GM23338 (cell line): ENCODE measurements at regions not wholly inside any gene's neighbourhood (a gene's known extent, or its start where the extent isn't known, plus 50 kb on each side); places are given as distances from the start of the nearest gene placed in this dataset.

Source experiments
- ATAC-seq: fragments of 200-7000 bp; cut with Tn5 transposase; 3 replicates; pipeline ENCODE4 v1.9.1; 2020
- DNase-seq: peaks from one replicate; pipeline ENCODE4 v3.0.0-alpha.2; 2015; ENCODE audit warnings: low spot score
- H2AFZ ChIP-seq: fragments of 200-600 bp; sonication (generic); 2 replicates; pipeline ENCODE4 v1.8.0; 2016; ENCODE audit warnings: antibody characterized with exemption, mild to moderate bottlenecking, moderate library complexity
- H3F3A ChIP-seq: fragments of 200-600 bp; sonication (generic); replicated peaks from 2 replicates; pipeline ENCODE4 v1.8.0; 2017; ENCODE audit warnings: antibody characterized with exemption, mixed run types, low read depth
- H3K27ac ChIP-seq: fragments of 200-600 bp; sonication (generic); 2 replicates; pipeline ENCODE4 v1.6.1; 2016; ENCODE audit warnings: low read depth
- H3K27me3 ChIP-seq: fragments of 200-600 bp; sonication (generic); 2 replicates; pipeline ENCODE4 v1.8.0; 2016; ENCODE audit warnings: mild to moderate bottlenecking, mixed run types, moderate library complexity; ENCODE audit not compliant: insufficient read depth
- H3K36me3 ChIP-seq: fragments of 200-600 bp; sonication (generic); 2 replicates; pipeline ENCODE4 v1.8.0; 2016; ENCODE audit warnings: mild to moderate bottlenecking; ENCODE audit not compliant: insufficient read depth
- H3K4me1 ChIP-seq: fragments of 200-600 bp; sonication (generic); 2 replicates; pipeline ENCODE4 v1.8.0; 2016; ENCODE audit warnings: mild to moderate bottlenecking, moderate library complexity; ENCODE audit not compliant: insufficient read depth
- H3K4me2 ChIP-seq: fragments of 200-600 bp; sonication (generic); 2 replicates; pipeline ENCODE4 v1.7.1; 2017; ENCODE audit warnings: mixed run types
- H3K4me3 ChIP-seq: fragments of 200-600 bp; sonication (generic); 2 replicates; pipeline ENCODE4 v1.6.1; 2016; ENCODE audit warnings: mixed run types
- H3K79me2 ChIP-seq: fragments of 200-600 bp; sonication (generic); replicated peaks from 2 replicates; pipeline ENCODE4 v1.8.0; 2017; ENCODE audit warnings: mild to moderate bottlenecking; ENCODE audit not compliant: insufficient read depth
- H3K9me2 ChIP-seq: fragments of 200-600 bp; sonication (generic); 2 replicates; pipeline ENCODE4 v1.8.0; 2017; ENCODE audit not compliant: insufficient read depth
- H4K20me1 ChIP-seq: fragments of 200-600 bp; sonication (generic); replicated peaks from 2 replicates; pipeline ENCODE4 v1.8.0; 2017; ENCODE audit warnings: mild to moderate bottlenecking; ENCODE audit not compliant: insufficient read depth
- H3K27ac Mint-ChIP-seq: 2 replicates; pipeline ENCODE4 v1.8.0; 2020; ENCODE audit warnings: inconsistent platforms, mild to moderate bottlenecking, moderate library complexity, mixed read lengths
- H3K27me3 Mint-ChIP-seq: 3 replicates; pipeline ENCODE4 v1.8.0; 2022; ENCODE audit warnings: low read depth, mild to moderate bottlenecking, moderate library complexity, mixed read lengths, inconsistent platforms; ENCODE audit not compliant: insufficient read depth, poor library complexity
- H3K36me3 Mint-ChIP-seq: 3 replicates; pipeline ENCODE4 v1.8.0; 2021; ENCODE audit warnings: low read depth, mild to moderate bottlenecking, inconsistent platforms, moderate library complexity, mixed read lengths
- H3K4me1 Mint-ChIP-seq: 3 replicates; pipeline ENCODE4 v1.8.0; 2020; ENCODE audit warnings: mild to moderate bottlenecking, inconsistent platforms, mixed read lengths
- H3K4me3 Mint-ChIP-seq: 3 replicates; pipeline ENCODE4 v1.8.0; 2021; ENCODE audit warnings: moderate library complexity, mild to moderate bottlenecking, inconsistent platforms, mixed read lengths
- H3K9me3 Mint-ChIP-seq: 3 replicates; pipeline ENCODE4 v1.8.0; 2020; ENCODE audit warnings: moderate library complexity, mild to moderate bottlenecking, inconsistent platforms, mixed read lengths
- EZH2 ChIP-seq: fragments of 200-600 bp; sonication (generic); IDR thresholded peaks from one replicate; pipeline ENCODE4 v1.8.0; 2017; ENCODE audit warnings: antibody characterized with exemption, mild to moderate bottlenecking, low read depth; ENCODE audit not compliant: unreplicated experiment
- NANOG ChIP-seq: IDR thresholded peaks from 2 replicates; pipeline ENCODE4 v1.6.1; 2016; ENCODE audit warnings: antibody characterized with exemption, borderline replicate concordance
- POLR2AphosphoS5 ChIP-seq: IDR thresholded peaks from 2 replicates; pipeline ENCODE4 v1.6.1; 2016; ENCODE audit warnings: antibody characterized with exemption, low read depth
- REST ChIP-seq: IDR thresholded peaks from one replicate; pipeline ENCODE4 v1.6.1; 2018; ENCODE audit warnings: antibody characterized with exemption; ENCODE audit not compliant: unreplicated experiment
- STAT1 ChIP-seq: IDR thresholded peaks from one replicate; pipeline ENCODE4 v1.6.1; 2016; ENCODE audit warnings: antibody characterized with exemption; ENCODE audit not compliant: unreplicated experiment
- ZNF114 ChIP-seq: fragments of 250-450 bp; sonication (Bioruptor Pico); IDR thresholded peaks from 2 replicates; pipeline ENCODE4 v1.5.0; 2020; ENCODE audit warnings: mild to moderate bottlenecking, moderate library complexity
- TF ChIP-seq, protein P1 (sequence below): IDR thresholded peaks from 2 replicates; pipeline ENCODE4 v1.6.1; 2016; ENCODE audit warnings: antibody characterized with exemption

- no peak for DNase-seq
Measured at GRCh38 chr20:58598211-58599015, 52.7 kb upstream of the STX16 start.

GRCh38 chr20:58597249-58597891 lies 53.7 kb upstream of the STX16 start:
- H3K4me2 ChIP-seq = no peak overlapping the region
- peaks cover 9% of the 10 kb centered on the region for H3K27me3 Mint-ChIP-seq
- no peaks in the 10 kb centered on the region for H3K9me3 Mint-ChIP-seq
- no peaks in the 10 kb centered on the region for H3K36me3 Mint-ChIP-seq
- H3K27ac Mint-ChIP-seq = no peak overlapping the region
- H3K4me3 ChIP-seq = no peak overlapping the region
- no peak overlapping the region for H3K27ac ChIP-seq
- H3K4me1 ChIP-seq = no peaks in the 10 kb centered on the region
- DNase-seq (no peak), ATAC-seq (no peak)
- no peaks in the 10 kb centered on the region for H3K79me2 ChIP-seq
- H3K4me3 Mint-ChIP-seq = no peak overlapping the region
- no peak overlapping the region for H2AFZ ChIP-seq
- H3K27me3 ChIP-seq = no peaks in the 10 kb centered on the region
- no peaks in the 10 kb centered on the region for H3K36me3 ChIP-seq
- no peaks in the 10 kb centered on the region for H3K9me2 ChIP-seq
- H3K4me1 Mint-ChIP-seq = peaks cover 4% of the 10 kb centered on the region; the same call in 2 of the 3 replicates
- no peaks in the 10 kb centered on the region for H4K20me1 ChIP-seq
- no peaks in the 10 kb centered on the region for H3F3A ChIP-seq
- TF ChIP-seq EZH2 (no peak), NANOG (no peak), REST (no peak), STAT1 (no peak), ZNF114 (CRISPR knock-in tag) (no peak), POLR2AphosphoS5 (no peak)
- TF ChIP-seq, protein P1, sequence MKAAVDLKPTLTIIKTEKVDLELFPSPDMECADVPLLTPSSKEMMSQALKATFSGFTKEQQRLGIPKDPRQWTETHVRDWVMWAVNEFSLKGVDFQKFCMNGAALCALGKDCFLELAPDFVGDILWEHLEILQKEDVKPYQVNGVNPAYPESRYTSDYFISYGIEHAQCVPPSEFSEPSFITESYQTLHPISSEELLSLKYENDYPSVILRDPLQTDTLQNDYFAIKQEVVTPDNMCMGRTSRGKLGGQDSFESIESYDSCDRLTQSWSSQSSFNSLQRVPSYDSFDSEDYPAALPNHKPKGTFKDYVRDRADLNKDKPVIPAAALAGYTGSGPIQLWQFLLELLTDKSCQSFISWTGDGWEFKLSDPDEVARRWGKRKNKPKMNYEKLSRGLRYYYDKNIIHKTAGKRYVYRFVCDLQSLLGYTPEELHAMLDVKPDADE = no peak

More at GRCh38 chr20:58598211-58599015, 52.7 kb upstream of the STX16 start:
- Histone ChIP-seq H2AFZ (no peak overlapping the region), H3K4me2 (no peak overlapping the region), H3K9me2 (no peaks in the 10 kb centered on the region), H4K20me1 (no peaks in the 10 kb centered on the region), H3K36me3 (no peaks in the 10 kb centered on the region), H3K4me3 (no peak overlapping the region), H3K27ac (no peak overlapping the region), H3K79me2 (no peaks in the 10 kb centered on the region), H3K4me1 (no peaks in the 10 kb centered on the region), H3K27me3 (no peaks in the 10 kb centered on the region), H3F3A (no peaks in the 10 kb centered on the region)
- peaks cover 4% of the 10 kb centered on the region; the same call in 1 of the 3 replicates for H3K4me1 Mint-ChIP-seq
- ATAC-seq = no peak
- H3K9me3 Mint-ChIP-seq = no peaks in the 10 kb centered on the region
- no peak overlapping the region for H3K4me3 Mint-ChIP-seq
- H3K36me3 Mint-ChIP-seq = no peaks in the 10 kb centered on the region
- no peak overlapping the region for H3K27ac Mint-ChIP-seq
- TF ChIP-seq REST = no peak
- peaks cover 8% of the 10 kb centered on the region for H3K27me3 Mint-ChIP-seq
